K562 (cell line): ENCODE measurements at regions not wholly inside any gene's neighbourhood (a gene's known extent, or its start where the extent isn't known, plus 50 kb on each side); places are given as distances from the start of the nearest gene placed in this dataset.

Experiments
- LARP7 ChIP-seq: fragments of 450-650 bp; IDR thresholded peaks from 2 replicates; pipeline ENCODE4 v1.6.1; 2016
- XRCC5 ChIP-seq: fragments of 200-400 bp; formaldehyde crosslinking; IDR thresholded peaks from 2 replicates; pipeline ENCODE4 v1.6.1; 2017; ENCODE audit warnings: low read depth, mild to moderate bottlenecking, low read length
- TF ChIP-seq, protein P1 (sequence below), 2 experiments: fragments of 450-650 bp in 1 of 2; IDR thresholded peaks; 2 replicates each; pipeline ENCODE4 v1.6.1; 2011 to 2017; ENCODE audit warnings: low read depth in 2 of 2, antibody characterized with exemption in 1 of 2, borderline replicate concordance in 1 of 2, low read length in 1 of 2, mild to moderate bottlenecking in 1 of 2, mixed read lengths in 1 of 2; ENCODE audit not compliant: control insufficient read depth in 1 of 2
- TF ChIP-seq, protein P2 (sequence below): fragments of 250-450 bp; sonication (Bioruptor Pico); IDR thresholded peaks from 2 replicates; pipeline ENCODE4 v1.4.0; 2020; ENCODE audit warnings: mild to moderate bottlenecking, moderate library complexity

DNA sequence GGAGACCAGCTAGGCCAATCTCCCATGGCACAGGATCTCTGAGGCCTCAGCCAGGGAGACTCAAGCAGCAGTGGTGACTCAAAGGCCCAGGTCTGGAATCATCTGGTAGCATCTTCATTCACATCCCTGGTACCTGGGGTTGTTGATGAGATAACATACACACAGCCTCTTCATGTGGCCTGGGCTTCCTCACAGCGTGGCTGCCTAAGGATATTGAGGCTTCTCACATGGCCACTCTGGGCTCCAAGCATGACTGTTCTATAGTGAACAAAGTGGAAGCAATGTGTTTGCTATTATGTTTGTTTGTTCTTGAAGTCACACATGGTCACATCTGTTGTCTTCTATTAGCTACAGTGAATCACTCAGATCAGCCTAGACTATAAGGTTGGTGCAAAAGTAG lies 584.1 kb downstream of the VRK1 start (continued):
- TF ChIP-seq, protein P1, sequence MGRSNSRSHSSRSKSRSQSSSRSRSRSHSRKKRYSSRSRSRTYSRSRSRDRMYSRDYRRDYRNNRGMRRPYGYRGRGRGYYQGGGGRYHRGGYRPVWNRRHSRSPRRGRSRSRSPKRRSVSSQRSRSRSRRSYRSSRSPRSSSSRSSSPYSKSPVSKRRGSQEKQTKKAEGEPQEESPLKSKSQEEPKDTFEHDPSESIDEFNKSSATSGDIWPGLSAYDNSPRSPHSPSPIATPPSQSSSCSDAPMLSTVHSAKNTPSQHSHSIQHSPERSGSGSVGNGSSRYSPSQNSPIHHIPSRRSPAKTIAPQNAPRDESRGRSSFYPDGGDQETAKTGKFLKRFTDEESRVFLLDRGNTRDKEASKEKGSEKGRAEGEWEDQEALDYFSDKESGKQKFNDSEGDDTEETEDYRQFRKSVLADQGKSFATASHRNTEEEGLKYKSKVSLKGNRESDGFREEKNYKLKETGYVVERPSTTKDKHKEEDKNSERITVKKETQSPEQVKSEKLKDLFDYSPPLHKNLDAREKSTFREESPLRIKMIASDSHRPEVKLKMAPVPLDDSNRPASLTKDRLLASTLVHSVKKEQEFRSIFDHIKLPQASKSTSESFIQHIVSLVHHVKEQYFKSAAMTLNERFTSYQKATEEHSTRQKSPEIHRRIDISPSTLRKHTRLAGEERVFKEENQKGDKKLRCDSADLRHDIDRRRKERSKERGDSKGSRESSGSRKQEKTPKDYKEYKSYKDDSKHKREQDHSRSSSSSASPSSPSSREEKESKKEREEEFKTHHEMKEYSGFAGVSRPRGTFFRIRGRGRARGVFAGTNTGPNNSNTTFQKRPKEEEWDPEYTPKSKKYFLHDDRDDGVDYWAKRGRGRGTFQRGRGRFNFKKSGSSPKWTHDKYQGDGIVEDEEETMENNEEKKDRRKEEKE (IDR thresholded peaks at IDR 0.05; ENCODE audit: borderline replicate concordance in 1 of 2, control insufficient read depth in 1 of 2, low read depth in 2 of 2, low read length in 1 of 2) = no peak
- TF ChIP-seq LARP7 = no peak
- TF ChIP-seq, protein P2, sequence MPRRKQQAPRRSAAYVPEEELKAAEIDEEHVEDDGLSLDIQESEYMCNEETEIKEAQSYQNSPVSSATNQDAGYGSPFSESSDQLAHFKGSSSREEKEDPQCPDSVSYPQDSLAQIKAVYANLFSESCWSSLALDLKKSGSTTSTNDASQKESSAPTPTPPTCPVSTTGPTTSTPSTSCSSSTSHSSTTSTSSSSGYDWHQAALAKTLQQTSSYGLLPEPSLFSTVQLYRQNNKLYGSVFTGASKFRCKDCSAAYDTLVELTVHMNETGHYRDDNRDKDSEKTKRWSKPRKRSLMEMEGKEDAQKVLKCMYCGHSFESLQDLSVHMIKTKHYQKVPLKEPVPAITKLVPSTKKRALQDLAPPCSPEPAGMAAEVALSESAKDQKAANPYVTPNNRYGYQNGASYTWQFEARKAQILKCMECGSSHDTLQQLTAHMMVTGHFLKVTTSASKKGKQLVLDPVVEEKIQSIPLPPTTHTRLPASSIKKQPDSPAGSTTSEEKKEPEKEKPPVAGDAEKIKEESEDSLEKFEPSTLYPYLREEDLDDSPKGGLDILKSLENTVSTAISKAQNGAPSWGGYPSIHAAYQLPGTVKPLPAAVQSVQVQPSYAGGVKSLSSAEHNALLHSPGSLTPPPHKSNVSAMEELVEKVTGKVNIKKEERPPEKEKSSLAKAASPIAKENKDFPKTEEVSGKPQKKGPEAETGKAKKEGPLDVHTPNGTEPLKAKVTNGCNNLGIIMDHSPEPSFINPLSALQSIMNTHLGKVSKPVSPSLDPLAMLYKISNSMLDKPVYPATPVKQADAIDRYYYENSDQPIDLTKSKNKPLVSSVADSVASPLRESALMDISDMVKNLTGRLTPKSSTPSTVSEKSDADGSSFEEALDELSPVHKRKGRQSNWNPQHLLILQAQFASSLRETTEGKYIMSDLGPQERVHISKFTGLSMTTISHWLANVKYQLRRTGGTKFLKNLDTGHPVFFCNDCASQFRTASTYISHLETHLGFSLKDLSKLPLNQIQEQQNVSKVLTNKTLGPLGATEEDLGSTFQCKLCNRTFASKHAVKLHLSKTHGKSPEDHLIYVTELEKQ (CRISPR knock-in tag) = no peak
- TF ChIP-seq XRCC5 = no peak
